Naive thymus-derived CD8-positive, alpha-beta T cell (primary cell): ENCODE measurements at regions not wholly inside any gene's neighbourhood (a gene's known extent, or its start where the extent isn't known, plus 50 kb on each side); places are given as distances from the start of the nearest gene placed in this dataset.

ENCODE experiments used
- ATAC-seq, 2 donors: fragments of 150-1000 bp; cut with Tn5 transposase in 1 of 2; sonication (Bioruptor Pico), chemical (Tn5 transposase) in 1 of 2; 1 replicate in 1 of 2; 2 replicates in 1 of 2; pipeline ENCODE4 v1.10.0; 2021; ENCODE audit warnings: mild to moderate bottlenecking in 2 of 2, moderate library complexity in 2 of 2
- POLR2A ChIA-PET: fragments of 350-600 bp; sonication (Branson Sonifier 250); formaldehyde crosslinking; loops from one replicate; lab custom pipeline; 2021; ENCODE audit warnings: antibody characterized with exemption; lab: Charles Lee
- DNase-seq, 10 donors: peaks; one replicate each; pipeline versions ENCODE4 v3.0.0 to v3.0.0-alpha.2; 2020 to 2022
- H3K27ac Mint-ChIP-seq, 10 donors: one replicate each; pipeline ENCODE4 v1.8.0; 2020 to 2022; ENCODE audit warnings: mild to moderate bottlenecking in 10 of 10, mixed read lengths in 10 of 10, moderate library complexity in 4 of 10, inconsistent platforms in 1 of 10
- H3K27me3 Mint-ChIP-seq, 5 donors: one replicate each; pipeline ENCODE4 v1.8.0; 2021 to 2022; ENCODE audit warnings: mixed read lengths in 5 of 5
- H3K36me3 Mint-ChIP-seq, 3 donors: one replicate each; pipeline ENCODE4 v1.8.0; 2020 to 2022; ENCODE audit warnings: mixed read lengths in 3 of 3, mild to moderate bottlenecking in 2 of 3, inconsistent platforms in 1 of 3
- H3K4me1 Mint-ChIP-seq, 4 donors: one replicate each; pipeline ENCODE4 v1.8.0; 2021 to 2022; ENCODE audit warnings: mixed read lengths in 4 of 4
- H3K4me3 Mint-ChIP-seq, 10 donors: one replicate each; pipeline ENCODE4 v1.8.0; 2020 to 2022; ENCODE audit warnings: mild to moderate bottlenecking in 10 of 10, mixed read lengths in 10 of 10, moderate library complexity in 6 of 10, inconsistent platforms in 1 of 10
- H3K9me3 Mint-ChIP-seq, 9 donors: one replicate each; pipeline ENCODE4 v1.8.0; 2020 to 2022; ENCODE audit warnings: mixed read lengths in 9 of 9, mild to moderate bottlenecking in 3 of 9, inconsistent platforms in 1 of 9, moderate library complexity in 1 of 9

- peaks cover 0 to 31% (median 8%) of the 10 kb centered on the region in 9 donors for H3K9me3 Mint-ChIP-seq
- H3K4me3 Mint-ChIP-seq: no peak overlapping the region
- H3K27me3 Mint-ChIP-seq: peaks cover 1 to 40% (median 6%) of the 10 kb centered on the region in 5 donors
- DNase-seq (no peak), ATAC-seq (no peak)
- no peaks in the 10 kb centered on the region for H3K36me3 Mint-ChIP-seq
- no peak overlapping the region for H3K27ac Mint-ChIP-seq
- H3K4me1 Mint-ChIP-seq: no peaks in the 10 kb centered on the region
- POLR2A ChIA-PET: no interaction called here
These were observed 148.1 kb downstream of the SALL1 start for GRCh38 chr16:51002881-51003490.

- no peaks in the 10 kb centered on the region for H3K4me1 Mint-ChIP-seq
- no peak for DNase-seq
- no peak overlapping the region for H3K27ac Mint-ChIP-seq
- H3K9me3 Mint-ChIP-seq: no peaks in the 10 kb centered on the region
- no peaks in the 10 kb centered on the region for H3K36me3 Mint-ChIP-seq
- no peak for ATAC-seq
- H3K27me3 Mint-ChIP-seq: peaks cover 2 to 13% (median 4%) of the 10 kb centered on the region in 5 donors
- no peak overlapping the region for H3K4me3 Mint-ChIP-seq
- POLR2A ChIA-PET: no interaction called here
These were observed 151.9 kb downstream of the SALL1 start for GRCh38 chr16:50999181-50999580.

- no peak overlapping the region for H3K4me3 Mint-ChIP-seq
These were observed 152.7 kb downstream of the SALL1 start for GRCh38 chr16:50998411-50998810.

GRCh38 chr16:50997679-50998078 lies 153.4 kb downstream of the SALL1 start:
- H3K27ac Mint-ChIP-seq: no peak overlapping the region
- H3K36me3 Mint-ChIP-seq: no peaks in the 10 kb centered on the region
- peaks cover 2 to 13% (median 4%) of the 10 kb centered on the region in 5 donors for H3K27me3 Mint-ChIP-seq
- POLR2A ChIA-PET: no interaction called here
- DNase-seq (no peak), ATAC-seq (no peak)
- no peak overlapping the region for H3K4me3 Mint-ChIP-seq
- no peaks in the 10 kb centered on the region for H3K9me3 Mint-ChIP-seq
- no peaks in the 10 kb centered on the region for H3K4me1 Mint-ChIP-seq

More at GRCh38 chr16:50998411-50998810, 152.7 kb downstream of the SALL1 start:
- Mint-ChIP-seq H3K4me1 (no peaks in the 10 kb centered on the region), H3K36me3 (no peaks in the 10 kb centered on the region), H3K27ac (no peak overlapping the region), H3K9me3 (no peaks in the 10 kb centered on the region), H3K27me3 (peaks cover 2 to 13% (median 4%) of the 10 kb centered on the region in 5 donors)
- DNase-seq: no peak
- POLR2A ChIA-PET: no interaction called here
- ATAC-seq: no peak

- Mint-ChIP-seq H3K4me1 (no peaks in the 10 kb centered on the region), H3K9me3 (no peaks in the 10 kb centered on the region), H3K27ac (no peak overlapping the region), H3K27me3 (peaks cover 0 to 12% (median 4%) of the 10 kb centered on the region in 5 donors), H3K36me3 (no peaks in the 10 kb centered on the region), H3K4me3 (no peak overlapping the region)
- POLR2A ChIA-PET: no interaction called here
- no peak for DNase-seq
- no peak for ATAC-seq
These were observed 154.3 kb downstream of the SALL1 start for GRCh38 chr16:50996830-50997186.

GRCh38 chr16:50996166-50996829 lies 154.8 kb downstream of the SALL1 start:
- H3K27me3 Mint-ChIP-seq: peaks cover 0 to 10% (median 4%) of the 10 kb centered on the region in 5 donors
- no peak overlapping the region for H3K4me3 Mint-ChIP-seq
- H3K4me1 Mint-ChIP-seq: no peaks in the 10 kb centered on the region
- DNase-seq (no peak), ATAC-seq (no peak)
- H3K36me3 Mint-ChIP-seq: no peaks in the 10 kb centered on the region
- H3K9me3 Mint-ChIP-seq: no peaks in the 10 kb centered on the region
- POLR2A ChIA-PET: no interaction called here
- no peak overlapping the region for H3K27ac Mint-ChIP-seq

GRCh38 chr16:50994995-50995394 lies 156.1 kb downstream of the SALL1 start:
- H3K4me1 Mint-ChIP-seq: no peaks in the 10 kb centered on the region
- H3K4me3 Mint-ChIP-seq: no peak overlapping the region
- POLR2A ChIA-PET: no interaction called here
- H3K27ac Mint-ChIP-seq: no peak overlapping the region
- peaks cover 0 to under 1% (median 0%) of the 10 kb centered on the region in 9 donors for H3K9me3 Mint-ChIP-seq
- DNase-seq (no peak), ATAC-seq (no peak)
- peaks cover 0 to 7% (median 2%) of the 10 kb centered on the region in 5 donors for H3K27me3 Mint-ChIP-seq
- H3K36me3 Mint-ChIP-seq: no peaks in the 10 kb centered on the region

GRCh38 chr16:50992350-50993032 lies 158.6 kb downstream of the SALL1 start:
- no peak for ATAC-seq
- Mint-ChIP-seq H3K4me1 (no peaks in the 10 kb centered on the region), H3K27ac (no peak overlapping the region), H3K27me3 (peaks cover 2 to 18% (median 5%) of the 10 kb centered on the region in 5 donors), H3K9me3 (peaks cover 0 to 5% (median 0%) of the 10 kb centered on the region in 9 donors), H3K36me3 (no peaks in the 10 kb centered on the region), H3K4me3 (no peak overlapping the region)
- no peak for DNase-seq
- POLR2A ChIA-PET: no interaction called here

- DNase-seq (no peak), ATAC-seq (no peak)
- POLR2A ChIA-PET: no interaction called here
- Mint-ChIP-seq H3K4me3 (no peak overlapping the region), H3K9me3 (peaks cover 0 to 5% (median 0%) of the 10 kb centered on the region in 9 donors), H3K27ac (no peak overlapping the region), H3K36me3 (no peaks in the 10 kb centered on the region), H3K27me3 (peaks cover 2 to 18% (median 5%) of the 10 kb centered on the region in 5 donors), H3K4me1 (no peaks in the 10 kb centered on the region)
These were observed 159.6 kb downstream of the SALL1 start for GRCh38 chr16:50991436-50991835.

- Mint-ChIP-seq H3K4me1 (no peaks in the 10 kb centered on the region), H3K9me3 (peaks cover 0 to 5% (median 0%) of the 10 kb centered on the region in 9 donors), H3K36me3 (no peaks in the 10 kb centered on the region), H3K27me3 (peaks cover 2 to 18% (median 5%) of the 10 kb centered on the region in 5 donors), H3K27ac (no peak overlapping the region), H3K4me3 (no peak overlapping the region)
- DNase-seq: no peak
- ATAC-seq: no peak
- POLR2A ChIA-PET: no interaction called here
These were observed 160.1 kb downstream of the SALL1 start for GRCh38 chr16:50991006-50991405.

- no peak overlapping the region for H3K27ac Mint-ChIP-seq
- peaks cover 0 to 5% (median 2%) of the 10 kb centered on the region in 9 donors for H3K9me3 Mint-ChIP-seq
- DNase-seq (no peak), ATAC-seq (no peak)
- H3K4me3 Mint-ChIP-seq: no peak overlapping the region
- no peaks in the 10 kb centered on the region for H3K4me1 Mint-ChIP-seq
- POLR2A ChIA-PET: no interaction called here
- no peaks in the 10 kb centered on the region for H3K36me3 Mint-ChIP-seq
- H3K27me3 Mint-ChIP-seq: peaks cover 2 to 17% (median 5%) of the 10 kb centered on the region in 5 donors
These were observed 162.0 kb downstream of the SALL1 start for GRCh38 chr16:50989047-50989446.

GRCh38 chr16:50988441-50988840 lies 162.6 kb downstream of the SALL1 start:
- POLR2A ChIA-PET: no interaction called here
- no peak for DNase-seq
- Mint-ChIP-seq H3K27ac (no peak overlapping the region), H3K36me3 (no peaks in the 10 kb centered on the region), H3K9me3 (peaks cover 0 to 5% (median 2%) of the 10 kb centered on the region in 9 donors), H3K27me3 (peaks cover 2 to 17% (median 5%) of the 10 kb centered on the region in 5 donors), H3K4me1 (no peaks in the 10 kb centered on the region), H3K4me3 (no peak overlapping the region)
- ATAC-seq: no peak

GRCh38 chr16:50986453-50986852 lies 164.6 kb downstream of the SALL1 start:
- no peaks in the 10 kb centered on the region for H3K36me3 Mint-ChIP-seq
- POLR2A ChIA-PET: no interaction called here
- no peak overlapping the region for H3K27ac Mint-ChIP-seq
- H3K4me1 Mint-ChIP-seq: no peaks in the 10 kb centered on the region
- H3K4me3 Mint-ChIP-seq: no peak overlapping the region
- H3K27me3 Mint-ChIP-seq: peaks cover 2 to 17% (median 7%) of the 10 kb centered on the region in 5 donors
- peaks cover 0 to 14% (median 4%) of the 10 kb centered on the region in 9 donors for H3K9me3 Mint-ChIP-seq
- DNase-seq (no peak), ATAC-seq (no peak)
